Stimulated activated CD4-positive, alpha-beta T cell treated with anti-CD3 and anti-CD28 coated beads, Interleukin-4, amount 100 ng/mL, for 1 hour (primary cell): ENCODE measurements at regions not wholly inside any gene's neighbourhood (a gene's known extent, or its start where the extent isn't known, plus 50 kb on each side); places are given as distances from the start of the nearest gene placed in this dataset.
"Not testable (repeated sequence)": the region's sequence is repeated elsewhere in the genome, so short reads cannot be mapped to it uniquely, and the experiment has no call there.

Experiments used
- DNase-seq: peaks from one replicate; pipeline ENCODE4 v3.0.0-alpha.2; 2020

GRCh38 chr7:68121655-68122054 is 1125.0 kb downstream of the TYW1 start:
- DNase-seq, result no peak

DNA sequence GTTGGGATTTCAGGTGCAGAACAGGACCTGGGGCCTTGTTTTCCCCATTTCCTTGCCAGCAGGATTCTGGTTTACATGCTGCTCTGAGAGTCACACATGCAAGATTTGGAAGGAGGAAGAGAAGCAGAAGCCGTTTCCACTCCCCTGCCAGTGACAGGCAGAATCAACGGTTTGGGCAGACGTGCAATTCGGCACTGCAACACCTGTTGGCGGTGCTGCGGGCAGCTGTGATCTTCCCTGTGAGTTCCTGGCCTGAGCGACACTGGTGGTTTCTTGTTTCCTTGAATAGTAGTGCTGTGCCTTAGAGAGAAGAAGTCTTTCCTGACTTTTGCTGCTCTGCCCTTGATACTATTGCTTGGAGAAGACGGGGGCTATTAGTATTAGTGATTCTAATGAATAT is 1126.2 kb downstream of the TYW1 start:
- DNase-seq, result no peak

GRCh38 chr7:68125168-68125567 is 1128.5 kb downstream of the TYW1 start:
- DNase-seq, result no peak

DNA sequence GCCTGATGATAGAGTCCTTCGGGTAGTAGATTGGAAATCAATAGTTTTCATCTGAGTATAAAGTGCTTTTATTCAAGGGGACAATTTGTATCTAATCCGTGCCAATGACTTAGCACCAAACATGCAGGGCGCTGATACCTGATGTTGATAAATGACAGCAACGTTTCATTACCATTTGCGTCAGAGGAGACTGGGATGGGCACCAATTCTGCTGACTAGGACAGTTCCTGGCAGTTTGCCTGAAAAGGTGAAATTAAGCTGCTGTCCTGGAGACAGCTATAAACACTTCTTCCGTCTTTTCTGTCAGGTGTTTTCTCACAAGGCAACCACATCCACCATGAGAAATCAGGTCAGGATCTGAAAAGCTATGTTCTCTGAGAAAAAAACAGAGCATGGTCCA is 1136.4 kb downstream of the TYW1 start:
- DNase-seq, result no peak

DNA sequence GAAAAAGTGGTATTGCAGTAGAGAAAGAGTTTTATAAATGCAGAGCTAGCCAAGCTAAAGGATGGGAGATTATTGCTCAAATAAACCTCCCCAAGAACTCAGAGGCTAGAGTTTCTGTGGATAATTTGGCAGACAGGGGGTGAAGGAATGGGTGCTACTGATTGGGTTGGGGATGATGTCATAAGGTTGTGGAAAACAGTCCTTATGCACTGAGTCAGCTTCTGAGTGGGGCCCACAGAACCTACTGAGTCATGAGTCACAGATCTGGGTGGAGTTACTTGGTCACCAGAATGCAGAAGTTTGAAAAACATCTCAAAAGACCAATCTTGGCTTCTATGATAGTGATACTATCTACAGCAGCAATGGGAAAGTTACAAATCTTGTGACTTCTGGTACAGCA is 1146.7 kb downstream of the TYW1 start:
- no peak for DNase-seq

DNA sequence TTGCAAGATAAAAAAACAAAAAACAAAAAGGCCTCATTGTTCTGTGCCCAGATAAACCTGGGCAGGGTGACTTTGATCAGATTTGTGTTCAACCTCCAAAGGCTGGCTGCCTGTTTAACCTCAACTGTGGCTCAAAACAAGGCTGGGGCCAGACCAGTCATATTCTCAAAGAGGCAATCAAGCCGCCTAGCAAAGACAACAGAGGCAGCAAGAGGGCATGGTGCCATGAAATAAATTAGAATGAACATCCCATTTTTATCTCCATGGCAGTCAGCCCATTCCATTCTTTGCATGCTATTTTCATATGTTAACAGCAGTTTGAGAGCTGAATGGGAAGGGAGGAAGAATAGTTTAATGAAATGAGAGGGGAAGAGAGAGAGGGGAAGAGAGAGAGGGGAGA is 1150.3 kb downstream of the TYW1 start:
- no peak for DNase-seq

GRCh38 chr7:68147614-68148238 is 1151.1 kb downstream of the TYW1 start:
- DNase-seq, result no peak

DNA sequence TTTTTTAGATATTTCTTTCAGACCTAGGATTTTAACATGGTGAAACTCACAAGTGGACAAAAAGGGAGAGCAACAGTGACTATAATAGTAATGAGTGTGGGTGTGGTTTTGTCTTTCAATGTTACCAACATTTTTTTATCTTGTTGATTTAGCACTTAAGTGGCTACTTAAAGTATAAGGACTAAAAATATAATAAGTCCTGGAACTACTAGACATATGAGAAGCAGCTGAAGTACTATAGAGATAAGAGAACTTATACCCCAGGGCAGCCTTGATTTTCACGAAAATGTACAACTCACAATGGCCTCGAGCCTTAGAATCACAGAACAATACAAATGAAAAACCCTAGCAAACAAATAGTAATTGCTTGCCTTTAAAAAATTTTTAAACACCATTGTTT is 1151.8 kb downstream of the TYW1 start:
- DNase-seq, result no peak

- no peak for DNase-seq
These were observed 1155.6 kb downstream of the TYW1 start for GRCh38 chr7:68152205-68152604.

- DNase-seq, result no peak
These were observed 1159.0 kb downstream of the TYW1 start for GRCh38 chr7:68155676-68156075.

DNA sequence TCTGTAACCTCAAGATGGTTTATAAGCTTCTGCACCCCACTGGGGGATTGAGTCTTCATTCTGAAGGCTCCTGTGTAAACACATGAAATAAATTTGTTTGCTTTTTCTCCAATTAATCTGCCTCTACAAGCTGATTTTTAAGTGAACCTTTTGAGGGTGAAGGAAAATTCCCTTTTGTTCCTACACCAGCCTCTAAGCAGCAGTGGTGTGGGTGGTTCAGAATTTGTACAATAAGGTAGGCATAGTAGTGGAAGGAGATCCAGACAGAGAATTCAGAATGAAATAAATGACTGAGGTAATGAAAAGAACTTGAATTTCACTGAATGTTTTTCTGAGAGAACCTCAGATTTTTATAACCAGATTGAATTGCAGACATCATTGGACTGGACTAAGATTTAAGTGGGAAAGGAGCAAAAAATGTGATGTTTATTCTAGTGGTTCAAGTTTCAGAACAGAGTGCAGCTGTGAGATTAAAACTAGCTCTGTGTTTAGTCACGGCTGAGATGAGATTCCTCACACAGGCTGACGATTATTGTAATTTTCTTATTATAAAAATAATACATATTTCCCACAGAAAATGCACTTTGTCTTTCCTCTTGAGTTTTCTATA is 1162.2 kb downstream of the TYW1 start:
- no peak for DNase-seq

- no peak for DNase-seq
These were observed 1166.1 kb downstream of the TYW1 start for GRCh38 chr7:68162712-68163111.

- DNase-seq, result no peak
These were observed 1169.9 kb downstream of the TYW1 start for GRCh38 chr7:68166525-68166924.

DNA sequence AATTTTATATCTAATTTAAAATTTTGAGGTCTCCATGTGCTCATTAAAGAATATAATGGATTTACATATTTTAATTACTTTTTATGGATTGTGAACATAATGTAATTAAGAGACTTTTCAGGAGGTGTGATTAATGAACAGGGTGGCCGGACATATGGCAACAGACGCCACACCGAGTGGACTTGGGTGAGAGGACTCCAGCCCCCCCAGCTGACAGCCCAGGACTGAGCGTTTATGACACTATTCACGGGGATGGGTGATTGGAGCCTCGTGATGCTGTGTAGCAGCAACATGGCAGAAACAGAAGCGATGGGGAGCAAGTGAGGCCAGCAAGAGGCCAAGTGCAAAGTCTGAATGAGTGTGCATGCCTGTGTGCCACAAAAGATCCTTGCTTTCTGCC is 1176.9 kb downstream of the TYW1 start:
- no peak for DNase-seq

DNA sequence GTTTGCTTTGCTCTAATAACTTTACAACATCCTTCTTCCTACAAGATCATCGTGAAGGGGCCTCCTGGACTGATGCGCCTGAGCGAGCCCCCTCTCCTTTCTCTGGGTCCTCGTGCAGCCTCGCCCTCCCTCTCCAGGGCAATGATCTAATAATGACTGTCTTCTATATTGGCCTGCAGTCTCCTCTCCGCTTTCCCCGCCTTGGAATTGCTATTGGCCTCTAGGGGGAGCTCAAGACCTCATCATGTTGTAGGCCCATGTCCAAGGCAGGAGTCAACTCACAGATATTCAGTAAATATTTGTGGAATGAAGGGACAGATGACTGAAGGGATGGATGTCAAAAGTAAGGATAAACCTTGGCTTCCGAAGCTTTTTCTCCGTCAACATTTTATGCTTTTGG is 1180.3 kb downstream of the TYW1 start:
- no peak for DNase-seq

GRCh38 chr7:68180761-68181160 is 1184.1 kb downstream of the TYW1 start:
- DNase-seq, result no peak

DNA sequence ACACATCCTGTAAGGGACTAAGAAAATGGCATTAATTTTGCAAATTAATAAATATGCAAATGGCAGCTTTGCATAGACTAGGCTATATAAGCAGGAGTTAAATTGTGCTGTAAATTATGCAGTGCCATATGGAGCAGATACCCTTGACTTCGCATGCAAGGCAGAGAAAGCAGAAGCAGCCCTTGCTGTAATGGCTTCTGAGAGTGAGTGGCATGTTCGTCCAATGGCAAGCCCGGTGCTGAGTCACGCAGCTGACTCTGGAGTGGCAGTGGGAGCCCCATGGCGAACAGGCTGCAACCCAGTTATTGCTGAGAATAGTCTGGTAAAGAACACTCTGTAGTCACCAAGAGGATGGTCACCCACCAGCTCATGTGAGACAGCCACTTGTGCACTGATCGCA is 1186.5 kb downstream of the TYW1 start:
- no peak for DNase-seq

- no peak for DNase-seq
These were observed 1189.2 kb downstream of the TYW1 start for GRCh38 chr7:68185631-68186456.

GRCh38 chr7:68187532-68187931 is 1190.9 kb downstream of the TYW1 start:
- DNase-seq, result no peak

DNA sequence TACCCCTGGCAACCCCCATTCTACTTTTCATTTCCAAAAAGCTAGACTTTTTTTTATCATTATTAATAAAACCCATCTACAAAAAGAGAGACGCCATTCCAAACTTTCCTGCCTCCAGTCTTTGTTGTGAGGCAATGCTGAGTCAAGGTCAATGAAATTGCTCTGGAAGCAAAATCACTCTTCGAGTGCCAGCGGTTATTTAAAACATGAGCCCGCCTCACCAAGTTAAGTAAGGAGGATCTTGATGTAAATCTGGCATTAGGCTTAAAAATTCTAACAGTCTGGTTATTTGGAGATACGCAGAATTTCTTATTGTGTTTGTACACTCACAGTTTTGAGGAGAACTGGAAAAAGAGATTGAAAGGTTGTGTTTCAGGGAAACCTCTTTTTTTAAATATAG is 1196.3 kb downstream of the TYW1 start:
- DNase-seq, result no peak

GRCh38 chr7:68195642-68196041 is 1199.0 kb downstream of the TYW1 start:
- DNase-seq, result not testable (repeated sequence)

DNA sequence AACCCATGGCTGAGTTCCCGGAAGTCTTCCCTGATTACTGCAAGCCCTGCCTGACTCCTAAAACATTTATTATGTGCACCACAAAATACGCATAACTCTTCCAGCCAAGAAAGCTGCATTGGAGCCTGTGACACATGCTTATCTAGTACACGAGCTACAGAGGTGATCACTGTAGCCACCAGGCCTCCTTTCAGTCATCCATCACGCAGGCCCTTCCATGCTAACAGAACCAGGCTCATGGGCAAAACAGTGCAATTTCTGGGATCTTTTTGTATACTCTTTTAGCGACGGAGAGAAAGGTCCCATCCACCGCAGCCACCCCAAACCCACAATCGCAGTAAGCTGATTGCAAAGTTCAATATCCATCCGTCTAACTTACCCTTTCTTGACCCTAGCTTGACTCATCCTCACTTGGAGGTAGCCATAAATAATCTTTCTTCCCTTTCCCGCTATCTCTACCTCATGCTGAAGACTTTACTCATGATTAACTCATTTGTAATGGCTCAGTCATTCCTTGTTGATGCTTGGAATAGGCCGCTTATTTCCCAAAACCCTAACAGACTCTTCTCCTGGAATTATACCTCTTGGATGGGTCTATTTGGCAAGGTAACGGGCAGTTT is 1203.5 kb downstream of the TYW1 start:
- DNase-seq, result no peak

DNA sequence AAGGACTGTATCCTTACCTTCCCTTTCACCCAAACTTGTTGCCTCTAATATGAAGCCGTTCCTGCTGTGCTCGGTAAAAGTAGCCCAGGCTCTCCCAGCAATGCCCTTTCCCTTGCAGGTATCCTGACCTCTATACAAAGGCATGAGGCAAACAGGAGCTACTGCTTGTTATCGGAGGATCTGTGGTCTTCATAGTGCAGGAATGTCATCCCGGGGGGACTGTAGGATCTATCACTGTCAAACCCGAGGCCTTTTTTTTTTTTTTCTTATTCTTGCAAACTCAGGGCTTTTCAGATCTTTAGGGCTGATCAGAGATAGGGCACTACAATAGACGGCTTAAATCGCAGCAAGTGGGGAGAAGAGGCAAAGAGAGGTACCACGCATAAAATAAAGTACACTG is 1206.6 kb downstream of the TYW1 start:
- no peak for DNase-seq

GRCh38 chr7:68205826-68206225 is 1209.2 kb downstream of the TYW1 start:
- no peak for DNase-seq
